Kasumi-1 (cell line): ENCODE measurements at regions not wholly inside any gene's neighbourhood (a gene's known extent, or its start where the extent isn't known, plus 50 kb on each side); places are given as distances from the start of the nearest gene placed in this dataset.
"Not testable (repeated sequence)": the region's sequence is repeated elsewhere in the genome, so short reads cannot be mapped to it uniquely, and the experiment has no call there.

Experiments
- DNase-seq, 2 experiments: peaks; one replicate each; lab custom pipeline; 2025; lab: John Stamatoyannopoulos, UW

DNA sequence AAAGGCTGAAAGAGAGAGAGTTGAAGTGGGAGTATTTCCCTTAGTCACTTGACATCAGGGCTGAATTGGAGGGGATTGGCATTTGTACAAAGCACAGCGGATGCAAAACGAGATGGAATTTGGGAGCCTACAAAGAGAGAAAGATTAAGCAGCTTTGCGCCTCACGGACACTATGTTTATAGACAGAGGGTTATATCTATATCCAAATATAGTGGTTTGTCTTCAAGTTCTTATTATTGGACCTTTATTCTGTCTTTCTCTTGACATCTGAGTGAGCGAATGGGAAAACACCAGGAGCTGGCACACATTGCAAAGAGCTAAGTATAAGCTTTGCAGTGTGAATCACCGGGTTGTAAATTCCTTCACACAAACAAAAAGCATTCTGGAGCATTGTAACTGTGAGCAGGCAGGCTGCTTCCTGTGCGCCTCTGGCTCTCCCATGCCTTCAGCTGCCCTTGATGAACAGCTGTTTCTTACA lies 500.2 kb downstream of the STIM2 start:
- DNase-seq: no peak

DNA sequence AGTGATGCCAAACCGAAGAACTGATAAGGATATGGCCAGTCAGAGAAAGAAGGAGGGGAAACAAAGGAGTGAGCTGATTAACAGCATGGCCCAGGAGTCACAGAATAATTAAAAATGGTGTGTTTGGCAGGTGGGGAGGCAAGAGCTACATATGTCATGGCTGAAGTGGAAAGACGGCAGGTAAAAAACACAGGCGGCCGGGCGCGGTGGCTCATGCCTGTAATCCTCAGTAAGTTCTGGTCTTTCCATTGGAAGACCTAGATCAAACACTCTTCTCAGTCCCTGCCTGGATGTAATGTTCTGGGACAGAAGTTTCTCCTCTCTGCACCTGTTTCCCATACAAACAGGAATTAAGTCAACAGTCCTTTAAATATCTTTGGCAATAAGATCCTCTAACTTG lies 503.9 kb downstream of the STIM2 start:
- no peak for DNase-seq

DNA sequence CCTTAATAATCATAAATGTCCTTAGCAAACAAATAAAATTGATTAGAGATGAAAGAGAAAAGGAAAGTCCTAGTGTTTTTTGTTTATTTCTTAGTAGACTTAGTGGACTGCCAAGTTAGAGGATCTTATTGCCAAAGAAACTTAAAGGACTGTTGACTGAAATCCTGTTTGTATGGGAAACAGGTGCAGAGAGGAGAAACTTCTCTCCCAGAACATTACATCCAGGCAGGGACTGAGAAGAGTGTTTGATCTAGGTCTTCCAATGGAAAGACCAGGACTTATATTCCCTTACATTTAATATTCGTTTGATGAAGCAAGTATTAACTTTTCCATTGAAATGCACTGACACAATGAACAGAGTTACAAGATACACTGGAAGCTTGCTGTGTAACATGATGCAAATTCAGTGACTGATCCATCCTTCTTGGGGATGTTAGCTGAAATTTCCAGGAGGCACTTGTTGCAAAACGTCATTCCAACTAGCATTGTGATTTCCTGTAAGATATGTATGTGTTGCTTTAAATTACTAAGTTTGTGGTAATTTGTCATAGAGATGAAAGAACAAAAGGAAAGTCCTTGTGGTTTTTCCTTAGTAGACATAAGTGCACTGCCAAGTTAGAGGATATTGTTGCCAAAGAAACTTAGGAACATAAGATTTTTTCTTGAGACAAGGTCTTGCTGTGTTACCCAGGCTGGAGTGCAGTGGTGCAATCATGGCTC lies 505.6 kb downstream of the STIM2 start:
- no peak for DNase-seq

DNA sequence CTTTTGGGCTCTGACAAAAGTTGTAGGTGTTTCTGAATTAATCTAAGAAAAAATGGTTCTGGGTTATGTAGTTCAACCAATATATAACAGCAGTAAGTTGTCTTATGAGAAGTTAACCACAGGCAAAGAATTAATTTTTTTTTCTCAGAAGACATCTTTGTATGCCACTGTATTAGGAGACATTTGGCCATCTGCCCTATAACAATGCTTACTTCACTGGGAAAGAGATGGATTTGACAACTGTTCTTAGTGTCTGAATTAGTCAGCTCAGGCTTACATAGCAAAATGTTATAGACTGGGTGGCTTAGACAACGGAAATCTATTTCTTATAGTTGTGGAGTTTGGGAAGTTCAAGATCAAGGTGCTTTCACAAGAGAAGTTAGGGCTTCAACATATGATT lies 508.1 kb downstream of the STIM2 start:
- DNase-seq: no peak

DNA sequence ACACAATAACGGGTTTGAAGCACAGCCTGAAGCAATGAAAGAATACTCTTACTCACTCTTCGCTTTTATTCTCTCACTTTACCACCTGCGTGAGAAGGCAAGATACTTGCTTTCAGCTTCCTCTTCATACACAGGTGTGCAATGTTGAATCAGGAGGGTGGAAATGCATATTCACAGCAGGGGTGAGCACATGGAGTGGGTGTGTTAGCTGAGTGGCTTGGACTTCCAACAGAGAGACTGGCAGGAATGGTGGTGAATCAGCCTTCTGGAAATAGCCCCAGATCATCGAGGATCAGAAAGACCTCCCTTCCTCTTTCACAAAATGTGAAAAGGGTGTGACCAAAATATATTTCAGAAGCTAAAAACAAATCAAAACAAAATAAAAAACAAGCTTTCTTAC lies 521.2 kb downstream of the STIM2 start:
- no peak for DNase-seq

DNA sequence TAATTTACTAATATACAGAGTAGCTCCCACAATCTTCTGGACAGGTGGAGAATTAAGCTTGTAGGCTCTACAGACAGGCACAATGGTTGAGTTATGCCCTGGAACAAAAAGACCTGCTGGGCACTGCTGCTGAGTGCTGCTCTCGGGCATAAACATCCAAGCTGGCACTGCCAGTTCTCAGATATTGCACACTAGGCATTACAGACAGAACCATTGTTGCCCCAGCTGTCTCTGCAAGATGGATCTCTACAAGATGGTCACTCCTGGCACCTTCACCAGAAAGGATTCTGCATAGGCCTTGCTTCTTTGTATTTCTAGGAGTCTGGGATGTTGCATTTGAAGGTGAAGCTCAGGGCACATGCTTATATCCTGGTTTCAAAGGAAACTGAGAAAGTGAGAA lies 527.1 kb downstream of the STIM2 start:
- DNase-seq: no peak

DNA sequence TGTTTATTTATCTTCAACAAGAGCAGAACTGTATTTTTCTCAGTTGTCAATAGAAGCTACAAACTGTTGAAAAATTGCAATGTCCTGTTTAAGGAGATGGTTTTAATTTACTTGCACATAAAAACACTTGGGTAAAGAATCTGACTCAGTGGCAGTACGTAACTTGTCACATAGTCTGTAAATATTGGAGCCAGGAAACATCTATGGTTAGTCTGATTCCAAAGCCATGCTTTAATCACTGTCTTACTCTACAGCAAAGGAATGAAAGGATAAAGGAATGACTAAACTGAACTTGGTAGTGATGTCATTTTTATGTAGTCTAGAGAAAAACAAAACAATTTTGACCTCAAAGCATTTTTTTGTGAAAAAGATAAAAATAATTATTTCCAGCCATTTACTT lies 537.2 kb downstream of the STIM2 start:
- no peak for DNase-seq

DNA sequence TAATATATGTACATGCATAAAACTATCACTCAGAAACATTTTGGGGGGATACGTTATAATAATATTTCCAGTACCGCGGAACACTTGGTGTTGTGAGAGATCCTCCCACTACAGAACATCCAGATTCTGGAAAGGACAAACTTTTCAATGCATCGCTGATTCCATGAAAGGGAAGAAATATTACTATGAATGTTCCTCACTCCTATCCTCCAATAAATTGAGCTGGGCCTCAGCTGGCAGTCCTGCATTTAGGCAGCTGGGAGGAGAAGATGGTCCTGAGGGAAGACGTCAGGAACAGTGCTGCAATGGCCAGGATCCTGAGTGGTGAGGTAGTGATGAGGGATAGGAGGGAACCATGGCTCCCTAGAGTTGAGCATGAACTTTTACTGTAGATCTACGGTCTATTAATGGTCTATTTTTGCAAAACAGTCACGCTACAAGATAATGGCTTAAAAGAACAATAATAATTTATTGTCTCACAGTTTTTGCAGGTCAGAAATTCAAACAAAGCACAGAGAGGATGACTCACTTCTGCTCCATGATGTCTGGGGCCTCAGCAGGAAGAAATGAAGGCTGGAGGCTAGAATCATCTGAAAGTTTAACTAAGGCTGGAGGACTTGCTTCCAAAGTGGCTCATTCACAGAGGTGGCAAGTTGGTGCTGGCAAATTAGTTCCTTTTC lies 538.1 kb downstream of the STIM2 start:
- DNase-seq: no peak

DNA sequence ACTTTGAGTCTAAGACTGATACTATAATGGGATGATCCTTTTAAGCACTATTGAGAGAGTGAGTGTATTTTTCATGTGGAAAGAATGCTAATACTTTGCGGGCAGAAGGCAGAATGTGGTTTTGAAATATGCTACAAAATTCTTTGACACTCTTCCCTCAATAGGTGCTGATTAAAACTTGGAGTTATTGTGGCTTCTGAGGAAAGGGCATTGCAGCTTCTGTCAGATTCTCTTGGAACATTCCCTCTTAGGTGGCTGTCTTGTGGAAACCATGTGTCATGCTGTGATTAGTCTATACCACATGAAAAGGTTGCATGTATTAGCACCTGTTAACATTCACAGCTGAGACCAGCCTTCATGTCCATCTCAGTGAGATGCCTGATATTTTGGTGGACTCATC lies 547.0 kb downstream of the STIM2 start:
- DNase-seq: no peak

DNA sequence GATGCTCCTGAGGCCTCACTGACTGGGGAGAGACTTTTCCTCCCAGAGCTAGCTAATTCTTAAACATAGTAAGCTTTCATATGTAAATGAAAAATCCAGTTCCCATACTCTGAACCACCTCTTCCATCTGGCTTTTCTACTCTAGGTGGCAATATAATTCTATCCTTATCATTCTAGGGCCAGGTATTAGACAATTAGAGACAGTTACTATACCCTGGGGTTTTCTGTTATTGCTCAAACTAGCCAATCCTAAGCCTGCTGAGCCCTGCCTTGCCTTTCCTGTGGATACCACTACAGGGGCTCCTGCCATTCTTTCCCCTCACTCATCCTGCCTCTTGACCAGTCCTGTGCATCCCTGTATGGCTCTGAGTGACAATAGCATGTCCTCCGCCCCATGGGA lies 552.0 kb downstream of the STIM2 start:
- no peak for DNase-seq

DNA sequence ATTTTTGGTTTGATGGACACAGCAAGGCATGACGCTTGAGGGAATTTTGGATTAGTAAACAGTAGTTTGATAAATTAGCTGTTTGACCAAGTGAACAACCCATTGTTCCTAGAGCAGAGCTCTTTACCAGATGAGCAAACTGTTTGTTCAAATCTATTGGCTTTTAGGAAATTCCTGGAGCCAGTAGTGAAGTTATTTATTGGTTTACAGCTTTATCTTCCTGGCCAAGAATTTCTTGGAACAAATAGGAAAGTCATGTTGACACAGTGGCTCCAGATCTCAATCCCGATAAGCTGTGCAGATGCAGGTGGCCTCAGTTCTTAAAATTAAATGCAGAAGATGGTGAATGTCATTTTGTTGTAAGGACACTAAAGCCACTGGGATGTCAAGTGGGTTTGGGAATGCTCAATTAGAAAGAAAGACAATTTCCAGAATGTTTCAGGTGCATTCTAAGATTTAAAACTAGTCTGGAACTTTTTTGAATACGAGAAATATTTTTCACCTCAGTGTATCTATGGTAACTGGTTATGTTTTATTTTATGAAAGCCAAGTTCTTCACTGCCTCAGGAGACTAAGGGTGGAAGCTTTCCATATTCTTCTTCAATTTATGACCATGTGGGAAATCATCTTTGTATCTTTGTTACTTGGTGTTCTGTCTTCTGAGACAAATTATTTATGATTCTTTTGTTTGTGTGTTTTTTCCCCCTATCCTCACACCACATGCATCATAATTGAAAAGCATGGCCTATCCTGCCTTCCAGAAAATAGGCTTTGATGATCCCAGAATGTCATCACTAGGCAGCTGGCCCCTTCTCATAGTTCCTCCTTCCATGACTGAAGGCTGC lies 554.5 kb downstream of the STIM2 start:
- DNase-seq: no peak

DNA sequence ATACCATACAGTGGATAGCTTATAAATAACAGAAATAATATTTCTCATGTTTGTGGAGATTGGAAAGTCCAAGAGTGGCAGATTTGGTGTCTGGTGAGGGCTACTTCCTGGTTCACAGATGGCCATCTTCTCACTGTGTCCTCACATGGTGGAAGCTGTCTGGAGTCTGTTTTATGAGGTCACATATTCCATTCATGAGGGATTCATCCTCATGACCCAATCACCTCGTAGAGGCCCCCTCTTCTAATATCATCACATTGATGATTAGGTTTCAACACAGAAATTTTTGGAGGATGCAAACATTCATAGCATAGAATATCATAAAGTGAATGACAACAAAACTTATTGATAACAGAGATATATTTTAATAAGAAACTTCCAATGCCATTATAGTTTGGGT lies 568.0 kb downstream of the STIM2 start:
- no peak for DNase-seq

DNA sequence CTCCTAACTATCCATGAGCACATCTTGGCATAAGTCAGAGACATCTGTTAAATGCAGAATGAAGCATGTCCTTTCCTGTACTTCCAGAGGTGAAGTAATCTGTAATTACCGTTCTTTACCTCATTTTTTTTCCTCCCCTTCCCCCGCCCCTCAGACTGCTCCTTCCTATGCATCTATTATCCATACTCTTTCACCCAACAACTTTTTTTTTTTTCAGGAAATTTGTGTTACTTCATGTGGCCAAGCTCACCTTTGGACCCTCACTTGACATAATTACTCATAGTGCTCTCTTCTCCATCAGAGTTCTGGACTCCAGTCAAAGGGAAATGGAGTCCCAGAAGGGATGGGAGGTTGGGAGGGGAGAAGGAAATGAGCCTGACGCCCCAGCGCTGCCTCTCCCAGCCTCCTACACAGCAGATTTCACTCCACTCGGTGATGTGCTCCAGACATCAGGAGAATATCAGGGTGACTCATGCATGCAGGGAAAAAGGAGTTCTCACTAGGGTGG lies 568.8 kb downstream of the STIM2 start:
- no peak for DNase-seq

DNA sequence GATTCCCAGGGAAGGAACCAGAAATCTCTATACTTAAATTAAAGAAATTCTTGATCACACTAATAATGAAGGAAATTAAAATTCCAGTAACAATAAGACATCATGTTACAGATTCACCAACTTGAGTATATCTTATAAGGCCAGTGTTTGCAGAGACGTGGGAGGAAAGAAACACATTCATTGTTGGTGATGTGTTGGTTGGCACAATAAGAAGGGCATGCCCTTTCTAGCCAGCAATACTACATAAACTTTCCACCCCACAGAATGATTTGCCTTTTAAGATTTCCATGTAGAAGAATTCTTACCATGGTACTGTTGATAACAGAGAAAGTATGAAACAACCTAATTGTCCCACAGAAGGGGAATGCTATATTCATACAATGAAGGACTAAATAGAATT lies 581.5 kb downstream of the STIM2 start:
- no peak for DNase-seq

DNA sequence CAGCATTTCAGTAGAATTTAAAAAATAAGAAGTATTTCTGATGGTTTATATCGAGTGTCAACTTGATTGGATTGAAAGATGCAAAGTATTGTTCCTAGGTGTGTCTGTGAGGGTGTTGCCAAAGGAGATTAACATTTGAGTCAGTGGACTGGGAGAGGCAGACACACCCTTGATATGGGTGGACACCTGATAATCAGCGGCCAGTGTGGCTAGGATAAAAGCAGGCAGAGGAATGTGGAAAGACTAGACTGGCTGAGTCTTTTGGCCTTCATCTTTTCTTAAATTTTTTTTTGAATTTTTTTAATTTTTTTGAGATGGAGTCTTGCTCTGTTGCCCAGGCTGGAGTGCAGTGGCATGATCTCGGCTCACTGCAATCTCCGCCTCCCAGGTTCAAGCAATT lies 582.0 kb downstream of the STIM2 start:
- not testable (repeated sequence) for DNase-seq

DNA sequence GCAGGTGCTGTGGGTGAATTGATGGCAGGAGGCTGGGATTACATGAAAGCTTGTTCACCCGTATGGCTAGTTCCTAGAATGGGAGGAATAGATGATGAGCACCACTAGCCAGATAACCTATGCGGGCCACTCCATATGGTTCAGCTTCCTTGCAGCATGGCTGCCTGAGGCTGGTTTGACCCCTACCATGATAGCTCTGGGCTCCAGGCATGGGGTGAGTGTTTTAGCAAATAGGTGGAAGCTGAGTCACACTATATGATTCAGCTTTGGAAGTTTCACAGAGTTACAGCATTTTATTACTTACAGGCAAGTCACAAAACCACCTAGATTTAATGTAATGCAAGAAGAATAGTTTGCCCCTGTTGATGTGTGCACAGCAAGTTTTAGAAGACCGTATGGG lies 603.2 kb downstream of the STIM2 start:
- DNase-seq: no peak

DNA sequence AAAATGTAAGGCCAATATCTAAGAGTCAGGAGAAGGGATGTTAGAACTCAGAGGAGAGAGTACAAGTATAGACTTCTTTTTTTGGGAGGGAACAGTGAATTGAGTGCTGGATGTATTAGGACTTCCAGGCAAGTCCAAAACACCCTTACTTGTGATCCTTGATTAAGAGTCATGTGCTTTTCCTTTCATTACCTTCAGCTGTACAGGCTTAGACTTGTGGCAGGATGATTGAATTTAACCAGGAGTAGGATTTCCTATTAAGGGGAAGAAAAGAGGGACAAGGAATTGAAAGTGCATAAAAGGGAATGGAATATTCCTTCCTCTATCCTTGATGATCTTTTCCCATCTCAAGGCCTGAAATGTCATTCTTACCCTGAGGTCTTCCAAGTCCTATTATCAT lies 606.7 kb downstream of the STIM2 start:
- no peak for DNase-seq

DNA sequence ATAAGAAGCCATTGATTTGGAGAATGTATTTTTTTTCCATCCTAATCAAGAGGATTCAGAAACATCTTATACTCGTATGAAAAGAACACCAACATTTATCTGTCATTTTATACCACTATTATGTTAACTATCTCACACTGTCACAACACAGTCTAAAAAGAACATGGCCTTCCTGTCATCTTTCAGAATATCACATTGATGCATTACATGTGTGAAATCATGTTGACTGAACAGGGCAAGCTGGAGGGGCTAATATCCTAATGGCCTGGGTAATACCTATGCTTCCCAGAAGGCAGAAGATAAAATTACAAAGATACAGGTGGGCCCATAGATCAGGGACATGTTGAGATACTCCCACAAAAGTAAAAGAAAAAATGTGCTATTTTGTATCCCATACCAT lies 611.7 kb downstream of the STIM2 start:
- DNase-seq: no peak

DNA sequence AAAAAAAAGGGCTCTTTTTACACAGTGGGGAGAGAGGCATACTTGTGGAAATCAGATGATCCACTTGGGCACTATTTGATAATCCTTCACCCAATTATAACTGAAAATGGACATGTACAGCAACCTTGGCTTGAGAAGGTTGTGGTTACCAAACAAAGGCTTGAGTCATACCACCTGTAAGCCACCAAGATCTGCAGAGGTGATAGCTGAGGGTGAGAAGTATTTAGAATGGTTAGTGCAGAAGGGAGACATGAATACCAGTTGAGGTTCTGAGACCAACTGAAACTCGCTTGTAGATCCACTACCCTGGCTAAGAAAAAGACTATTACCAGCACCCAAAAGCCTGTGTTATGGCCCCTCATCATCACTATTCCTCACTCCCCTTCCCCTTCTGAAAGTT lies 614.0 kb downstream of the STIM2 start:
- DNase-seq: no peak

DNA sequence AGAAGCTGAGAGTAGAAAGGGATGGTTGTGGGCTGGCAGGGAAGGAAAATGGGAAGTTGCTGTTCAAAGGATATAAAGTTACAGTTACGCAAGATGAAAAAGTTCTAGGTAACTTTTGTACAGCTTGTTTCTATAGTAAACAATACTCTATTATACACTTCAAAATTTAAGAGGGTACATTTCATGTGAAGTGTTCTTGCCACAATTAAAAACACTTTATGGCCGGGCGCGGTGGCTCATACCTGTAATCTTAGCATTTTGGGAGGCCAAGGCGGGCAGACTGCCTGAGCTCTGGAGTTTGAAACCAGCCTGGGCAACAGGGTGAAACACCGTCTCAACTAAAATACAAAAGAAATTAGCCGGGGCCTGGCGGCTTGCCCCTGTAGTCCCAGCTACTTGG lies 623.6 kb downstream of the STIM2 start:
- peak; percentile 41 to 51 for DNase-seq

DNA sequence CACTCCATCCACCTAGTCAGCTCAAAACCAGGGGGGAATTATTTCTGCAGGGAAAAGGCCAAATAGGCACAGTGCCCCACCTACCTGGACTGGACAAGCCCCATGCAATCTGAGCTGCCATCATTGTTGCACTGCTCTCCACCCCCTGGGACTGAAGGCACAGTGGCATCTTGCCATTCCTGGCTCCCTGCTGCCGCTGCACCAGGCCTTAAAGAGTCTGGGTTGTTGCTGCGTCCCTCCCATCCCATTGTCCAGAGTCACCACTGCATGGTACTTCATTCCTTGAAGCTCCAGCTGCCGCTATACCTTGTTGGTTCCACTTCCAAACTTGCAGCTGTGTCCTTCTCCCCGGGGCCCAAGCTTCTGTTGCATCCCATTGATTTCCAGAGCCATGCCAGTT lies 629.7 kb downstream of the STIM2 start:
- no peak for DNase-seq

DNA sequence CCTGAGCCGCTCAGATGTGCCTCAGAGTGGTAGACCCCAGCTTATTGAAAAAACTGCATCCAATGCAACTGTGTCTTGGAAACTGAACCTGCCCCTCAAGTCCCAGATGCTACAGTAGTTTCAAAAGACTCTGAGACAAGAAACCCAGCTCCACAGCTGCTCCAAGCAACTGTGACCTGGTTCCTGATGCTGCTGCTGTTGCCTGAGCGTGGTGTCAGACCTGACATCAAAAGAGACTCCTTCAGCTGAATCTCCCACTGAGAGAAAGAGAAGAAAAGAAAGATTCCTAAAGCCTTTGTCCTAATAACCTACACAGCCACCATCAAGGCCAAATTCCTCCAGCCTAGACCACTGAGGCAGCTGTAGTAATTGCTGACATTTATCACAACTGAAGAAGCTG lies 630.1 kb downstream of the STIM2 start:
- DNase-seq: no peak

DNA sequence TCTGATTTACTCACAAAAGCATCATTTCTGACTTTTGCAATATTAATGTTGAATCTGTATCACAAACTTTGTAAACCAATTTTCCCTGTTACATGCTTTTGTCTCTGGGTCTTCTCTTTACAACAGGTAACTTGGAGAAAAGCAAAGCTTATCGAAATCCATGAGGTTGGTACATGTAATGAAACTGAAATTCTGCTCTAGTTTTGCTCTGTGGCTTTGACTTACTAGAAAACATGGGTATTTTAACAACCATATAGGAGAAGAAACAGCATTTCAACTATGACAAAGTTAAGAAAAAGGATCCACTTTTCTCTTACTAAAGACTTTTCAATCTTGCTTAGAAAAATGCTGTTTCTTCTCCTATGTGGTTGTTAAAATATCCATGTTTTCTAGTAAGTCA lies 645.8 kb downstream of the STIM2 start:
- no peak for DNase-seq
